Right renal pelvis (tissue), 4 donors: ENCODE measurements at regions not wholly inside any gene's neighbourhood (a gene's known extent, or its start where the extent isn't known, plus 50 kb on each side); places are given as distances from the start of the nearest gene placed in this dataset.

Experiments
- DNase-seq, 4 donors: peaks; one replicate each; pipeline ENCODE4 v3.0.0-alpha.2; 2013; ENCODE audit warnings: low read depth in 4 of 4, low spot score in 3 of 4, missing footprints in 1 of 4

GRCh38 chr6:129920103-129920798, 59.1 kb upstream of the TMEM244 start:
- no peak for DNase-seq

DNA sequence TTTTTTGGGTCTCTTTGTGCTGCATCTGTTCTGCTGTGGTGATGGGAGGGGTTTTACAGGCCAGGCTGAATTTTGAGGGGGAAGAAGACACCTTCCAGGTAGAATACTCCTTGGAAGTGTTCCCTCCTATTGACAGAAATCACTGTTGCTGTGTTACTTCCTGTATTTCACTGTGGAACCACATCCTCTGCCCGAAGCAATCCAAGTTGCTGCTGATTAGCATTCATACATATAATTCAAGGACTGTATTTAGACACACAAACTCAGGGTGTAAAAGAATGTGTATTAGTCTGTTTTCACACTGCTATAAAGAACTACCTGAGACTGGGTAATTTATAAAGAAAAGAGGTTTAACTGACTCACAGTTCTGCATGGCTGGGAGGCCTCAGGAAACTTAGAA, 50.6 kb upstream of the TMEM244 start:
- DNase-seq: no peak
